ENCODE measurements at regions not wholly inside any gene's neighbourhood (a gene's known extent, or its start where the extent isn't known, plus 50 kb on each side); places are given as distances from the start of the nearest gene placed in this dataset.

DNA sequence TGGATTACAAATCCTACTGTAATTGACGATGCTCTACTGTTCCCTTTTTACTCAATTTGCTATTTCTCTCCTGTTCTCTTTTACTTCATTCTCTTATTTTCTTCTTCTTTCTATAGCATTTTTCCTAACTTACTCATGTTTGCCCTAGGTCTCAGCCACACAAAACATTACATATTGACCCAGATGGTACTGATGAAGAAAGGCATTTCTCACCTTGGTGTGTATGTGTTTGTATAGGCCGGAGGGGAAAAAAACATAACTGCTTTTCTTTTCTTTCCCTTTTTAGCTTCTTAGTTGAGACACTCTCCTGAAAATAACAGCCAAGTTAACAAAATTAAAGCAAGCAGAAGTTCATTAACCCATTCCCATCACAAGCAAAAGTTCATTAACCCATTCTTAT lies 1019.8 kb upstream of the CDH18 start:
- TF ChIP-seq, protein P1, sequence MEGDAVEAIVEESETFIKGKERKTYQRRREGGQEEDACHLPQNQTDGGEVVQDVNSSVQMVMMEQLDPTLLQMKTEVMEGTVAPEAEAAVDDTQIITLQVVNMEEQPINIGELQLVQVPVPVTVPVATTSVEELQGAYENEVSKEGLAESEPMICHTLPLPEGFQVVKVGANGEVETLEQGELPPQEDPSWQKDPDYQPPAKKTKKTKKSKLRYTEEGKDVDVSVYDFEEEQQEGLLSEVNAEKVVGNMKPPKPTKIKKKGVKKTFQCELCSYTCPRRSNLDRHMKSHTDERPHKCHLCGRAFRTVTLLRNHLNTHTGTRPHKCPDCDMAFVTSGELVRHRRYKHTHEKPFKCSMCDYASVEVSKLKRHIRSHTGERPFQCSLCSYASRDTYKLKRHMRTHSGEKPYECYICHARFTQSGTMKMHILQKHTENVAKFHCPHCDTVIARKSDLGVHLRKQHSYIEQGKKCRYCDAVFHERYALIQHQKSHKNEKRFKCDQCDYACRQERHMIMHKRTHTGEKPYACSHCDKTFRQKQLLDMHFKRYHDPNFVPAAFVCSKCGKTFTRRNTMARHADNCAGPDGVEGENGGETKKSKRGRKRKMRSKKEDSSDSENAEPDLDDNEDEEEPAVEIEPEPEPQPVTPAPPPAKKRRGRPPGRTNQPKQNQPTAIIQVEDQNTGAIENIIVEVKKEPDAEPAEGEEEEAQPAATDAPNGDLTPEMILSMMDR (IDR thresholded peaks at IDR 0.05), result no peak
- no peak for TF ChIP-seq POLR2A (IDR thresholded peaks at IDR 0.05)
